HEK293 (cell line): ENCODE measurements at regions not wholly inside any gene's neighbourhood (a gene's known extent, or its start where the extent isn't known, plus 50 kb on each side); places are given as distances from the start of the nearest gene placed in this dataset.

Source experiments
- CTCF ChIA-PET: fragments of 350-600 bp; formaldehyde crosslinking; extraction: SDS; loops from one replicate; lab custom pipeline; 2021; ENCODE audit warnings: antibody characterized with exemption; lab: Yijun Ruan, JAX
- POLR2A ChIA-PET: fragments of 300-600 bp; formaldehyde crosslinking; extraction: SDS; loops from one replicate; lab custom pipeline; 2020; ENCODE audit warnings: antibody characterized with exemption, inconsistent platforms; lab: Yijun Ruan, JAX
- H3K27ac ChIP-seq: fragments of 200-500 bp; sonication (Bioruptor generic); 2 replicates; pipeline ENCODE4 v1.5.1; 2014; ENCODE audit warnings: low read depth, low read length, control low read depth, inconsistent platforms; ENCODE audit errors: extremely low read depth
- H3K36me3 ChIP-seq, 2 experiments: fragments of 200-500 bp in 1 of 2; sonication (Bioruptor generic) in 1 of 2; 1 replicate in 1 of 2; 2 replicates in 1 of 2; pipeline ENCODE4 v1.5.1; 2014 to 2017; ENCODE audit warnings: inconsistent platforms in 2 of 2, low read length in 2 of 2; ENCODE audit not compliant: control insufficient read depth in 2 of 2, insufficient read depth in 1 of 2
- H3K4me1 ChIP-seq: fragments of 200-500 bp; sonication (Bioruptor generic); 2 replicates; pipeline ENCODE4 v1.5.1; 2014; ENCODE audit warnings: mild to moderate bottlenecking, low read length, inconsistent platforms; ENCODE audit not compliant: control insufficient read depth, insufficient read depth
- H3K4me3 ChIP-seq: 2 replicates; pipeline ENCODE4 v1.5.1; 2011; ENCODE audit warnings: low read depth, mild to moderate bottlenecking, control low read depth, low read length, moderate library complexity
- H3K9me3 ChIP-seq: fragments of 200-500 bp; sonication (Bioruptor generic); 2 replicates; pipeline ENCODE4 v1.5.1; 2014; ENCODE audit warnings: low read depth, low read length, inconsistent platforms; ENCODE audit not compliant: control insufficient read depth, insufficient read depth
- HIC1 ChIP-seq: fragments of 450-650 bp; formaldehyde crosslinking; IDR thresholded peaks from 2 replicates; pipeline ENCODE4 v1.5.1; 2016; ENCODE audit warnings: missing biosample characterization, missing genetic modification characterization
- KLF8 ChIP-seq: fragments of 450-650 bp; formaldehyde crosslinking; IDR thresholded peaks from 2 replicates; pipeline ENCODE4 v1.5.1; 2016; ENCODE audit warnings: missing biosample characterization, missing genetic modification characterization
- OSR2 ChIP-seq: fragments of 450-650 bp; formaldehyde crosslinking; IDR thresholded peaks from 2 replicates; pipeline ENCODE4 v1.5.1; 2016; ENCODE audit warnings: missing biosample characterization, missing genetic modification characterization
- REPIN1 ChIP-seq: fragments of 450-650 bp; formaldehyde crosslinking; IDR thresholded peaks from 2 replicates; pipeline ENCODE4 v1.5.1; 2017; ENCODE audit warnings: missing biosample characterization, missing genetic modification characterization, low read depth
- REST ChIP-seq: fragments of 450-650 bp; formaldehyde crosslinking; IDR thresholded peaks from 2 replicates; pipeline ENCODE4 v1.5.1; 2016; ENCODE audit warnings: missing biosample characterization, missing genetic modification characterization
- SETDB1 ChIP-seq: IDR thresholded peaks from one replicate; pipeline ENCODE4 v1.6.1; 2017; ENCODE audit warnings: mild to moderate bottlenecking, low read length, moderate library complexity, mixed read lengths; ENCODE audit not compliant: insufficient read length
- SP3 ChIP-seq: fragments of 450-650 bp; formaldehyde crosslinking; IDR thresholded peaks from 2 replicates; pipeline ENCODE4 v1.5.1; 2016; ENCODE audit warnings: missing biosample characterization, missing genetic modification characterization
- YY2 ChIP-seq: fragments of 450-650 bp; formaldehyde crosslinking; IDR thresholded peaks from 2 replicates; pipeline ENCODE4 v1.5.1; 2016; ENCODE audit warnings: missing biosample characterization, missing genetic modification characterization
- ZBTB8A ChIP-seq: fragments of 450-650 bp; formaldehyde crosslinking; IDR thresholded peaks from 2 replicates; pipeline ENCODE4 v1.5.1; 2016; ENCODE audit warnings: missing biosample characterization, missing genetic modification characterization
- ZEB2 ChIP-seq: fragments of 450-650 bp; formaldehyde crosslinking; IDR thresholded peaks from 2 replicates; pipeline ENCODE4 v1.5.1; 2016; ENCODE audit warnings: missing biosample characterization, missing genetic modification characterization
- ZFP3 ChIP-seq: fragments of 450-650 bp; formaldehyde crosslinking; IDR thresholded peaks from 2 replicates; pipeline ENCODE4 v1.5.1; 2016; ENCODE audit warnings: low read depth, missing biosample characterization, missing genetic modification characterization
- ZIC2 ChIP-seq: fragments of 450-650 bp; formaldehyde crosslinking; IDR thresholded peaks from 2 replicates; pipeline ENCODE4 v1.5.1; 2016; ENCODE audit warnings: missing biosample characterization, missing genetic modification characterization
- ZNF10 ChIP-seq: fragments of 450-650 bp; formaldehyde crosslinking; IDR thresholded peaks from 2 replicates; pipeline ENCODE4 v1.5.1; 2017; ENCODE audit warnings: missing biosample characterization, missing genetic modification characterization
- ZNF133 ChIP-seq: fragments of 450-650 bp; formaldehyde crosslinking; IDR thresholded peaks from 2 replicates; pipeline ENCODE4 v1.5.1; 2016; ENCODE audit warnings: missing biosample characterization, missing genetic modification characterization
- ZNF146 ChIP-seq: fragments of 450-650 bp; formaldehyde crosslinking; IDR thresholded peaks from 2 replicates; pipeline ENCODE4 v1.5.1; 2016; ENCODE audit warnings: missing biosample characterization, missing genetic modification characterization
- ZNF155 ChIP-seq: fragments of 450-650 bp; formaldehyde crosslinking; IDR thresholded peaks from 2 replicates; pipeline ENCODE4 v1.5.1; 2016; ENCODE audit warnings: missing biosample characterization, missing genetic modification characterization
- ZNF174 ChIP-seq: fragments of 450-650 bp; formaldehyde crosslinking; IDR thresholded peaks from 2 replicates; pipeline ENCODE4 v1.5.0; 2017; ENCODE audit warnings: missing biosample characterization, mild to moderate bottlenecking, missing genetic modification characterization
- ZNF19 ChIP-seq: fragments of 450-650 bp; formaldehyde crosslinking; IDR thresholded peaks from 2 replicates; pipeline ENCODE4; 2016; ENCODE audit warnings: missing biosample characterization, missing genetic modification characterization, low read depth
- ZNF23 ChIP-seq: fragments of 450-650 bp; formaldehyde crosslinking; IDR thresholded peaks from 2 replicates; pipeline ENCODE4 v1.5.1; 2016; ENCODE audit warnings: missing biosample characterization, missing genetic modification characterization, borderline replicate concordance
- ZNF280D ChIP-seq: fragments of 450-650 bp; formaldehyde crosslinking; IDR thresholded peaks from 2 replicates; pipeline ENCODE4 v1.5.1; 2016; ENCODE audit warnings: missing biosample characterization, missing genetic modification characterization
- ZNF350 ChIP-seq: fragments of 450-650 bp; formaldehyde crosslinking; IDR thresholded peaks from 2 replicates; pipeline ENCODE4 v1.5.0; 2017; ENCODE audit warnings: missing biosample characterization, mild to moderate bottlenecking, missing genetic modification characterization
- ZNF426 ChIP-seq: fragments of 450-650 bp; formaldehyde crosslinking; IDR thresholded peaks from 2 replicates; pipeline ENCODE4 v1.5.1; 2017; ENCODE audit warnings: missing biosample characterization, missing genetic modification characterization, mild to moderate bottlenecking, inconsistent platforms, moderate library complexity
- ZNF501 ChIP-seq: fragments of 450-650 bp; formaldehyde crosslinking; IDR thresholded peaks from 2 replicates; pipeline ENCODE4 v1.5.1; 2016; ENCODE audit warnings: missing biosample characterization, missing genetic modification characterization
- ZNF521 ChIP-seq: fragments of 450-650 bp; formaldehyde crosslinking; IDR thresholded peaks from 2 replicates; pipeline ENCODE4 v1.5.1; 2017; ENCODE audit warnings: missing biosample characterization, mild to moderate bottlenecking, missing genetic modification characterization
- ZNF626 ChIP-seq: fragments of 450-650 bp; sonication (Bioruptor Pico); formaldehyde crosslinking; IDR thresholded peaks from 2 replicates; pipeline ENCODE4 v1.5.1; 2018; ENCODE audit warnings: missing biosample characterization, missing genetic modification characterization, inconsistent platforms
- ZNF654 ChIP-seq: fragments of 450-650 bp; formaldehyde crosslinking; IDR thresholded peaks from 2 replicates; pipeline ENCODE4 v1.5.1; 2016; ENCODE audit warnings: low read depth, missing biosample characterization, missing genetic modification characterization

GRCh38 chr1:83017276-83017675 is 981.7 kb downstream of the TTLL7 start (continued):
- TF ChIP-seq ZNF350 (tag by site-specific recombination) (no peak), ZNF10 (tag by site-specific recombination) (no peak), REST (tag by site-specific recombination) (no peak), ZFP3 (no peak), ZNF626 (tag by site-specific recombination) (no peak), ZEB2 (tag by site-specific recombination) (no peak), SP3 (tag by site-specific recombination) (no peak), ZNF155 (tag by site-specific recombination) (no peak), SETDB1 (no peak), YY2 (no peak), ZNF146 (tag by site-specific recombination) (no peak), ZNF174 (tag by site-specific recombination) (no peak), ZNF23 (tag by site-specific recombination) (no peak)

- CTCF ChIA-PET, result no interaction called here
- no peak overlapping the region for H3K4me3 ChIP-seq
- TF ChIP-seq ZNF280D (tag by site-specific recombination) (no peak), ZNF501 (tag by site-specific recombination) (no peak), ZNF426 (tag by site-specific recombination) (no peak), ZNF133 (tag by site-specific recombination) (no peak), ZBTB8A (tag by site-specific recombination) (no peak), ZNF654 (tag by site-specific recombination) (no peak), ZNF521 (tag by site-specific recombination) (no peak)
- no peaks in the 10 kb centered on the region for H3K36me3 ChIP-seq
- no peaks in the 10 kb centered on the region for H3K9me3 ChIP-seq
- POLR2A ChIA-PET, result no interaction called here
- no peaks in the 10 kb centered on the region for H3K4me1 ChIP-seq
- H3K27ac ChIP-seq, result no peak overlapping the region
Measured at GRCh38 chr1:83016354-83016849, 982.5 kb downstream of the TTLL7 start.

- Histone ChIP-seq H3K36me3 (no peaks in the 10 kb centered on the region), H3K27ac (no peak overlapping the region), H3K4me1 (no peaks in the 10 kb centered on the region), H3K9me3 (no peaks in the 10 kb centered on the region), H3K4me3 (no peak overlapping the region)
- ChIA-PET POLR2A (no interaction called here), CTCF (no interaction called here)
- TF ChIP-seq KLF8 (tag by site-specific recombination), result no peak
- TF ChIP-seq REPIN1 (tag by site-specific recombination), result no peak
- no peak for TF ChIP-seq ZNF350 (tag by site-specific recombination)
- no peak for TF ChIP-seq ZIC2 (tag by site-specific recombination)
- no peak for TF ChIP-seq OSR2 (tag by site-specific recombination)
- no peak for TF ChIP-seq ZNF19 (tag by site-specific recombination)
- no peak for TF ChIP-seq HIC1 (tag by site-specific recombination)
Measured at GRCh38 chr1:83015163-83015562, 983.8 kb downstream of the TTLL7 start.
